Fibroblast of skin of right biceps (primary cell): ENCODE measurements at regions not wholly inside any gene's neighbourhood (a gene's known extent, or its start where the extent isn't known, plus 50 kb on each side); places are given as distances from the start of the nearest gene placed in this dataset.
A peak's percentile ranks its signal among the peaks of the same experiment; 100 is the strongest.
"Not testable (repeated sequence)": the region's sequence is repeated elsewhere in the genome, so short reads cannot be mapped to it uniquely, and the experiment has no call there.

Experiments used
- DNase-seq: peaks from one replicate; pipeline ENCODE4 v3.0.0-alpha.2; 2013

- peak; percentile 16 for DNase-seq
Measured at GRCh38 chr5:118462276-118462675, 526.1 kb downstream of the DTWD2 start.

GRCh38 chr5:118461436-118461835 is 526.9 kb downstream of the DTWD2 start:
- no peak for DNase-seq

GRCh38 chr5:118459490-118459889 is 528.9 kb downstream of the DTWD2 start:
- DNase-seq, result no peak

- DNase-seq, result no peak
Measured at GRCh38 chr5:118456085-118456484, 532.3 kb downstream of the DTWD2 start.

GRCh38 chr5:118451697-118452247 is 536.6 kb downstream of the DTWD2 start:
- no peak for DNase-seq

- DNase-seq, result no peak
Measured at GRCh38 chr5:118450554-118451332, 537.6 kb downstream of the DTWD2 start.

GRCh38 chr5:118447350-118447749 is 541.0 kb downstream of the DTWD2 start:
- peak; percentile 4 for DNase-seq

GRCh38 chr5:118441956-118442355 is 546.4 kb downstream of the DTWD2 start:
- DNase-seq, result no peak

GRCh38 chr5:118441034-118441433 is 547.3 kb downstream of the DTWD2 start:
- no peak for DNase-seq

- DNase-seq, result no peak
Measured at GRCh38 chr5:118440496-118440895, 547.9 kb downstream of the DTWD2 start.

- peak; percentile 66 for DNase-seq
Measured at GRCh38 chr5:118439831-118440230, 548.5 kb downstream of the DTWD2 start.

GRCh38 chr5:118435131-118435530 is 553.2 kb downstream of the DTWD2 start:
- DNase-seq, result no peak

GRCh38 chr5:118434522-118434921 is 553.8 kb downstream of the DTWD2 start:
- DNase-seq, result no peak

- DNase-seq, result no peak
Measured at GRCh38 chr5:118430076-118430475, 558.3 kb downstream of the DTWD2 start.

GRCh38 chr5:118407958-118408357 is 580.4 kb downstream of the DTWD2 start:
- DNase-seq, result no peak

- peak; percentile 23 for DNase-seq
Measured at GRCh38 chr5:118405650-118406061, 582.7 kb downstream of the DTWD2 start.

- DNase-seq, result no peak
Measured at GRCh38 chr5:118397236-118397635, 591.1 kb downstream of the DTWD2 start.

GRCh38 chr5:118392491-118392890 is 595.9 kb downstream of the DTWD2 start:
- no peak for DNase-seq

GRCh38 chr5:118382931-118383330 is 605.4 kb downstream of the DTWD2 start:
- not testable (repeated sequence) for DNase-seq

- DNase-seq, result peak; percentile 6
Measured at GRCh38 chr5:118379470-118379869, 608.9 kb downstream of the DTWD2 start.

GRCh38 chr5:118378959-118379358 is 609.4 kb downstream of the DTWD2 start:
- no peak for DNase-seq

- no peak for DNase-seq
Measured at GRCh38 chr5:118377420-118377819, 610.9 kb downstream of the DTWD2 start.

- DNase-seq, result no peak
Measured at GRCh38 chr5:118371973-118372831, 616.1 kb downstream of the DTWD2 start.

GRCh38 chr5:118366429-118366828 is 621.9 kb downstream of the DTWD2 start:
- DNase-seq, result no peak
